ENCODE measurements at regions not wholly inside any gene's neighbourhood (a gene's known extent, or its start where the extent isn't known, plus 50 kb on each side); places are given as distances from the start of the nearest gene placed in this dataset.
"Not testable (repeated sequence)": the region's sequence is repeated elsewhere in the genome, so short reads cannot be mapped to it uniquely, and the experiment has no call there.

DNA sequence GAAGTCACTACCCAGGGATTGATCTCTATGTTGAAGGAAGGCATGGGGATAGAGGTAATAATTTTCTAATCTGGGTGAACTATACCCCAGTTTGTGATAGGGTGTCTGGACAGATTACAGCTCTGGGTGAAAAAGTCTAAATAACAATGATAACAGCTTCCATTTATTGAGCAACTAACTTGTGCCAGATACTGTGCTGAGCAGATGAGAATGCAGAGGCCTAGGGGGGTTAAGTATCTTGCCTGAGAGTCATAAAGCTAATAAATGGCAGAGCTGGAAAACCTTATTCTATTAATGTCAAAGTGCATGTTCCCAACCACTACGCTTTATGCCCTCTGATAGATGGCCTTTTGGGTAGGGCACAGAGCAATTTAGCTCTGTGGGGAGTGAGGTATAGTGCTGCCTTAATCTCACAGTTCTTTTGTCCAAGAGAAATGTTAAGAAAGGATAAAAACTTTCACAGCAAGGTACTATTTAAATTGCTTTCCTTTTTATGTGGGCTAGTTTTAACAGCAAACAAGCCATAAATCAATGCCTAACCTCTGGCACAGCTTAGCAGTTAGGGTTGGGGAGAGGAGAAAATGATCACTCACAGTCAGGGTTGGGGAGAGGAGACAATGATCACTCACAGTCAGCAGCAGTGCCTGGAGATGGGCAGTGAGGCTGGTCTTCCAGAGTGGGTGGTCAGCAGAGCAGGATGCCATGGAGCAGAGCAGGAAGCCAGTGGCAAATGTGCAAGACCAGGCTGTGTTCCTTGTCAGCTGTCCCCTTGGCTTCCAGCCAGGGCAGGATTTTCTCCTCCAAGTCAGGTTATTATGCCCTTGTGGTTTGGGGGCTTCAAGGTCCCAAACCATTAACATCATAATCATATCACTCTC is 187.0 kb downstream of the CARTPT start:
- DNase-seq (ENCODE audit: low read depth in 2 of 2), result no peak

DNA sequence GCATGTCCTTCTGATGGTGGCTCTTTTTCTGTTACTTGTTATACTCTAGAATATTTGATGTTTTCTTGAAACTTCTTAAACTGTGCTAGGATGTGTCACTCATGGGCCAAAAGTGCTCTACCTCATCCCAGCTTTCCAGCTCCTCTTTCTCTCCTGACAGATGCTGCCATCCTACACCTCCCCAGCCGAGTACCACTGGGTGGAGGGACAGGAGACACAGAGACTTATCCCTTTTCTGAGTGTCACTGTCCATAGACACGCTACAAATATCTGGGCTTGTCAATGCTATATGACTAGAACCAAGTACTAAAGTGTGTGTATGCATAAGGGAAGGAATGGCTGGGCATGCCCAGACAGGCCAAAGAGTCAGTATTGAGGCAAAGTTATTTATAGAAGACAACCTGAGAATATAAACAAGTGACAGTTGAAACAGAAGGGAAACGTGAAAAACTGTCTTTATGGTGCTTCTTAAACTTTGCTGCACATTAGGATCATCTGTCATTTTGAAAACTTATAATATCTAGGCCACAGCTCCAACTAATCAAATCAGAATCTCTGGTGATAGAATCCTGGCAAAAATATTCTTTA is 188.0 kb downstream of the CARTPT start:
- no peak for DNase-seq (ENCODE audit: low read depth in 2 of 2)

DNA sequence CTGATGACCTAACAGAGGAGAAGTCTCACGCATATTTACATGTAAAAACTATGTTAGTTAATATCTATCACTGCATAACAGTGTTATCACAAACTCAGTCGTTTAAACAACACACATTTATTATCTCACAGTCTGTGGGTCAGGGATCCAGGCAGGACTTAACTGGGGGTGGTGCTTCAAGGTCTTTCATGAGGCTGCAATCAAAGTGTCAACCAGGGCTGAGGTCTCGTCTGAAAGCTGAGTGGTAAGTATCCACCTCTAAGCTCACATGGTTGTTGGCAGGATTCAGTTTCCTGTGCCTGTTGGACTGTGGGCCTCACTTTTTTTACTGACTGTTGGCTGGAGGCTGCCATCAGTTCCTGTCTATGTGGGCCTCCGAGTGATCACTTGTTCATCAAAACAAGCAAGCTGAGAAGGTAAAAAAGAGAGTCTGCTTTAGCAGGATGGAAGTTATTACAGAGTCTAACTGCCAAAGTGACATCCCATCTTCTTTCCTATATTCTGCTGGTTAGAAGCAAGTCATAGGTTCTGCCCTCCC is 188.6 kb downstream of the CARTPT start:
- no peak for DNase-seq (ENCODE audit: low read depth in 2 of 2)

DNA sequence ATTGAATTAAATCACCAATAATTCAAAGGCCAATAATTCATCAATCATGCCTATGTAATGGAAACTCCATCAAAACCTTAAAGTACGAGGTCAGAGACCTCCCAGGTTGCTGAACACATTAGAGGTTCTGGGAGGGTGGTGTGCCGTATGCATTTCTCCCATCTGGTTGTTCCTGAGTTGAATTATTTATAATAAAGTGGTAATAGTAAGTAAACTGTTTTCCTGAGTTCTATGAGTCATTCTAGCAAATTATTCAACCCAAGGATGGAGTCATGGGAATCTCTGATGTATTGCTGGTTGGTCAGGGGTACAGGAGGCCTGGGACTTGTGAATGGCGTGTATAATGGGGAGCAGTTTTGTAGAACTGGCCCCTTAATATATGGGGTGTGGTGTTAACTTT is 191.7 kb downstream of the CARTPT start:
- no peak for DNase-seq (ENCODE audit: low read depth in 2 of 2)

DNA sequence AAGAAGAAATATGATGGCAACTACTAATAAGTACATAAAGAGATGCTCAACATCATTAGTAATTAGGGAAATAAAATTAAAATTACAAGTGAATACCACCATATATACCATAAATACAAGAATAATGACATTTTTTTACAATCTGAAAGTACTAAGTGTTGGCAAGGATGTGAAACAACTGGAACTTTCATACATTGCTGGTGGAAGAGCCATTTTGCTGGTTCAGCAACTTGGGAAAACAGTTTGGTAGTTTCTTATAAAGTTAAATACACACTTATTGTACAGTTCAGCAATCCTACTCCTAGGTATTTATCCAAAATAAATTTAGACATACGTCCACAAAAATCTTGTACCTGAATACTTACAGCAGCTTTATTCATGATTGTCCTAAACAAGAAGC is 192.9 kb downstream of the CARTPT start:
- DNase-seq (ENCODE audit: low read depth in 2 of 2), result no peak

DNA sequence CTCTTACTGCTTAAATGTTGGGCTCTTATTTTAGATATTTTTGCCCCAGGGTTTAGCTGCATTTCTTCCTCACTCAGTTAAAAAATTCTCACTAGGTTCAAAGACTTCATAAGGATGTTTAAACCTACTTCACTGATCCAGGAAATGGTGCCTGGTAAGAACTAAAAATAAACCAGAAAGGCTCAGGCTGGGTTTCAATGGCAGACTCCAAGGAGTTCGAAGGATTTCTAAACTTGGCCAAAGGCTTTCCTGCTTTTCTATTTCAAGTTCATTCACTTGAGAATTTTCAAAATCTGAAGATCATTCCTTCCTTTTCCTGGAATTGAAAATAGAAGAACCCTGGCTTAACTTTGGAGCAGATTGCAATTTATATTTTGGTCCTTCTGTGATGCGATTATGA is 193.0 kb upstream of the MAP1B start:
- no peak for DNase-seq (ENCODE audit: low read depth in 2 of 2)

DNA sequence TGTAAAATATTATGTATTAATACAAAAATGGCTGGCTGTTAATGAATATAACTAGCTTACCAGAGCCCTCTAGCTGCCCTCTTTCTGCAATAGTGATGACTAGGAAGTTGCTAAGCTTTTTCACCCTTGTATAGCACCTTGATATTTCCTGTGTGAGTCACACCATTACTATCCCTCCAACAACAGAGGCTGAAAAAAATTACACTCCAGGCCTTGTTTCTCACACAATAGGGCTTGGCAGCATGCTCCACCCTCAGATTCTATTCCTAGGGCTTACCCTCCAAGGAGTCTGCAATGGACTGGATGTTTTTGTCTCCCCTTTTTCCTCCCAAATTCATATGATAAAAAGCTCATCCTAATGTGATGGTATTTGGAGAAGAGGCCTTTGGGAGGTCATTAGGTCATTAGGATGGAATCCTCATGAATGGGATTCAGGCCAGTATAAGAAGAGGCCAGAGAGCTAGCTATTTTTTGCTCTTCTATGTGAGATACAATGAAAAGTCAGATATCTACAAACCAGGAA is 184.6 kb upstream of the MAP1B start:
- no peak for DNase-seq (ENCODE audit: low read depth in 2 of 2)

DNA sequence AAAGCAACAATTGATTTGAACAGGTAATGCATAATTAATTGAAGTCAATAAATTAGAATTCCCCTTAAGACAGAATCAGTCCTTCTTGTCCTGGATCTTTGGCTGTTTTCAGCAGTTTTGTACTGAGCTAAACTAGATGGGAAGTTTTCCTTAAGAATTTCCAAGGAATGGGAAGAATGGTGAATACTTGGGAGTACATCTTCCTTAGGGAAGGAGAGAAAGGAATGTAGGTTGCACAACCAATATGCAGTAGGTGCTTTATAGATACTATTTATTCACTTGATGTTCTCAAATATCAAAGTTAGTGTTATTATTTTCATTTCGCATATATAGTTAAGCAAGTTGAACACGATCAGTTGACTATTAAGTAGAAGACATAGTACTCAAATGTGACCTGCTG is 183.5 kb upstream of the MAP1B start:
- no peak for DNase-seq (ENCODE audit: low read depth in 2 of 2)

DNA sequence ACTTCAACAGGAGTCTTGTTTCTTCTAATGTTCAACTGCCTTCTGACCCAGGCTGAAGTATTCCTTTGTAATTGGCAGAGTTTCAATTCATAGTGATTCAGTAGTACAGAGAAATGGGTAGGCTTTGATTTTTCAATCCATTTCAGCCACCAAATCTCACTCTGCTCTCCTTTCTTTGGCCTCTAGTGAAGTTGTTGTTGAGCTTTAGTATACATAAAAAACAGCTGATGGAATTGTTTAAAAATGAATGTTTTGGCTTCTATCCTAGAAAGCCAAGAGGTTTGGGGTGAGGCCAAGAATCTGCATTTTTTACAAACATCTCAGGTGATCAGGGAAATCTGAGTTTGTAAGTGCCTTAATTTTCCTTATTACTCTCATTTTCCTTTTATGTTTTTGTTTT is 182.9 kb upstream of the MAP1B start:
- DNase-seq (ENCODE audit: low read depth in 2 of 2), result no peak

DNA sequence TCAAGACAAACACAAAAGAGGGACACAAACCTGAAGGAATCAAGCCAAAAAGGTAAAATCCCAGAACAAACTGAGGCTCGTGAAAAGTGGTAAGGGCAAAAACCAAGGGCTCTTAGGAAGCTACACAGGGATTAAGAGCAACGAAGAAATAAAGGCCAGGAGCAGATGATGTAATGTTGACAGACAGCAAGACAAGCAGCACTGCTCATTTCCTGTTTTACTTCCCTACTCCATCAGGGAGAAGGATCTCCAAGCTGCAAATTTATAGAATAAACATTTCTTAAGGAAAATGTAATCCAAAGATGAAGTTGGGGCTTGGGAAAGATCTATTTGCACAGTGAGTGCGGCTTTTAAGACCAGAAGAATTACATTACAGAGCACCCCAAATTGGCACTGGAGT is 182.3 kb upstream of the MAP1B start:
- DNase-seq (ENCODE audit: low read depth in 2 of 2), result no peak

DNA sequence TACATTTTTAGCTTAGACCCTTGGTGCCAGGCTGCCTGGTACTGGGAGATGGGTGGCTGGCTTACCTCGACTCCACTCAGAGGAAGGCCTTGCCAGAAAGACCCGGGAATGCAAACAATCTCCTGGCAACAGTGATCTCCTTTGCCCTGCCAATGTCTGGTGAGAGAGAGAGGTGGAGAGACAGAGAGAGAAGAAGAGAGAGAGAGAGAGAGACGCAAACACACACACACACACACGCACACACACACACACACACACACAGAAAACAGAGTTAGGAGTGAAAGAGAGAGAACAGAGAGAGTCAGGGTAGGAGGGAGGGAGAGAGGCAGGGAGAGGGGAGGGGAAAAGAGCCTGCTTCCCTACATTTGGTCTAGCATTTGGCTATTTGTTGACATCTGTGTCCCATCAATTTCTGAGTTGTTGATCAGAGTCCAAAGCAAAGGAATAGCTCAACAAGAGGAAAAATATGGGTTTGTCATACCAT is 181.6 kb upstream of the MAP1B start:
- DNase-seq (ENCODE audit: low read depth in 2 of 2), result no peak

DNA sequence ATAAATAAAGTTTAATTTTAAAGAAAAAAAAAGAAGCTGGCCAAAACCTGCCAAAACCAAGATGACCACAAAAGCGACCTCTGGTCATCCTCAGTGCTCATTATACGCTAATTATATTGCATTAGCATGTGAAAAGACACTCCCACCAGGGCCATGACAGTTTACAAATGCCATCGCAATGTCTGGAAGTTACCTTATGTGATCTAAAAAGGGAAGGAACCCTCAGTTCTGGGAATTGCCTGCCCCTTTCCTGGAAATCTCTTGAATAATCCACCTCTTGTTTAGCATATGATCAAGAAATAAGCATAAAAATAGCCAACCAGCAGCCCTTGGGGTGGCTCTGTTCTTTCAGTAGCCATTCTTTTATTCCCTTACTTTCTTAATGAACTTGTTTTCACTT is 178.3 kb upstream of the MAP1B start:
- DNase-seq (ENCODE audit: low read depth in 2 of 2), result no peak

DNA sequence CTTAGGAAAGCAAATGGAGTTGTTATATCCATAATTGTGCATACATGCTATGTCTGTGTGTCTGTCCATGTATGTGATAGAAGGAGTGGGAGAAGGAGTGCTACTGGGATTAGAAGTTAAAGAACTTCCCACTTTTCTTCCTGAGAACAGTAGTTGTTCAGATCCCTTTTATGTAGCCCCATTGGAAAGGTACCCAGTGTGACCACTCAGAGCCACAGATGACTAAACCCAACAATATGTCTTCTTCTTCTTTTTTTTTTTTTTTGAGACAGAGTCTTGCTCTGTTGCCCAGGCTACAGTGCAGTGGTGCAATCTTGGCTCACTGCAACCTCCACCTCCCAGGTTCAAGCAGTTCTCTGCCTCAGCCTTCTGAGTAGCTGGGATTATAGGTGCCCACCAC is 176.7 kb upstream of the MAP1B start:
- not testable (repeated sequence) for DNase-seq (ENCODE audit: low read depth in 2 of 2)

DNA sequence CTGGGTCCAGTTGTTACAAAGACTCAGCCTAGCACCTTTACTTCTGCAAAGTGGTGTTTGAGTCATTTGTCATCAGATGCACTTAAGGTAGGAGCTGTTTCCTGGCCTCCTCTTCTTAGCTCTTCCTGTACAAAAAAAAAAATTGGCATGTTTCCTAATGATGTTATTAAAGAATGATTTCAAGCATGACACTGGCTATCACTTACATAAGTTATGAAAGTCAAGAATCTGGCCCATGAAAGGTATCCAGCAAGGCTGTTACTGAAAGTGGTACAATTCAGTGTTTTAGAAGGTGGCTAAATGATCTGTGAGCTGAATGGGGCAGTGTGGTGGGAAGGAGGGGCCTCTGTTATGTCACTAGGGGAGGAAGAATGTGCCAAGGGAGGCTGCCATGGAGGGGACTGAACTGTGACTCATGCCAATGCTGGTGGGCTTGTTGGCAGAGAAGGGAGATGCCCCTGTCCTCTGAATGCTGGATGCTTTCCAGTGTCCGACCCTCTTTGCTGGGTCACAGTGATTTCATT is 175.1 kb upstream of the MAP1B start:
- DNase-seq (ENCODE audit: low read depth in 2 of 2), result no peak

DNA sequence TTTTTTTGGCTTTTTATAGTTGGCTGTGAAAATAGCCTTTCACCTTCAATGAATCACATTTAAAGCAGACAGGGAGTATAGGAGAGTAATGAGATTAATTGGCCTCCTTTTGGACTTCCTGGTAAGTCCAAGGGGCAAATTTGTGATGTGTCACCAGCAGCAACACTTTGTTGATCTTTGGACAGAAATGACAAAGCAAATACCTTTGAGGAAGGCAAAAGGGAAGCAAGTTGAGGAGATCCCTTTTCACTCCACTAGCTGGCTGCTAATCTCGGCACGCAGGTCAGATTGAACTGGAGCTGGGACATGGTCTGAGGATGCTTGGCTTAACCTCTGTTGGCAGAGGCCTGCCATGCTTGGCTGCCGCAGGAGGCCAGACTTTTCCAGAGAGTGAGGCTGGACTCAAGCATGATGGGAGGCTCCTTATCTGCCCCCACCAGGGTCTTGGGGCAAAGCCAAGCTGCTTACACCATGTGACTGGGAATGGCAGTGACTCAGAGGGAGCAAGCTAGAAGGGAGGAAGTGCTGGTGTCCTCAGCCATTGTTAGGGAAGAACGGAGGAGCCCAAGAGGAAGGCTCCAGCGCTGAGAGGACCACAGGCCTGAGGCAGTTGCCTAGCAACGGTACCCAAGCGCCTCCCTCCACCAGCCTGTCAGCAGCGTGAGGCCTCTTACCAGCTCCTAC is 174.5 kb upstream of the MAP1B start:
- no peak for DNase-seq (ENCODE audit: low read depth in 2 of 2)

DNA sequence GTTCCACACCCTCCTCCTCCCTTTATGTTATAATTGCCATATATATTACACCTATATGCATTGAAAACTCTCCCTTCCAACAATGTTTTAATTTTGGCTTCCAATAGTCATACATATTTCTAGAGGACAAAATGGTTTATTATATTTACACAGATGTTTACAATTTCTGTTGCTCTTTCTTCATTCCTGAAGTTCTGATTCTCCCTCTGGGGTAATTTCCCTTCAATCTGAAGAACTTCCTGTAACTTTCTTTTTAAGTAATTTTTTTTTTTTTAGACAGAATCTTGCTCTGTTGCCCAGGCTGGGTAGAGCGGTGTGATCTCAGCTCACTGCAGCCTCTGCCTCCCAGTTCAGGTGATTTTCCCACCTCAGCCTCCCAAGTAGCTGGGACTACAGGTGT is 173.0 kb upstream of the MAP1B start:
- DNase-seq (ENCODE audit: low read depth in 2 of 2), result no peak

DNA sequence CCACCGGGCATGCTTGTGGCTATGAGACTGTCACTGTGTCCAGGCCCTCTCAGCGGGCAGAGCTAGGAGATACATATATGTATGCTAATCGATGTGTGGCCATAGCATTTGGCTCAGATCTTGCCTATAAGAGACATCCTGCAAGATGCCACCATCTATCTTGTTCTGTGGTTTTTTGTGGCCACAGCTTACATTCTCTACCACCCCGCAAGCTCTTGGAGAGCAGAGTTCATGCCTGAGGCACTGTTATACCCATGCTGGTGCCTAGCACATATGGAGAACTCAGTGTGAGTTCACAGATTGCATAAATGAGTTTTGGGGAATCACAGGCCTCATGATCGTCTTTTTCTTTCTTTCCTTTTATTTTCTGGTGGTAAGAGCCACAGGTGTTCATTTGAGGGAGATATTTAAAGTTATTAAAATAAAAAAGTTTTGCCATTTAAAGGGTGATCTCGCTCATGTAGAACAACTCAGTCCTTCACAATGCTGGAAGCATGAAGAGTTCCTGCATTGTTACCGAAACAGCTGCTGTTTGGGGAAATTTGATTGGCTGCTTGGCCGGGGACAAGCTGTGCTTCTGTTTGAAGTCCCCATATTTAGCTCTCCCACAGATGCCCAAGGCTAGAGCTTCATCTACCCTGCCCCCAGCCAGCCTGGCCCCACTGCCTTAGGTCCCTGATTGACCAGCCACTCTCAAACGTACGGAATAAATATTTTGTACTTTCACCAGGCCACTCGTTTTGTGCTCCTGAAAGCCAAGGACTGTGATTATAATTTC is 169.2 kb upstream of the MAP1B start:
- DNase-seq (ENCODE audit: low read depth in 2 of 2), result no peak

DNA sequence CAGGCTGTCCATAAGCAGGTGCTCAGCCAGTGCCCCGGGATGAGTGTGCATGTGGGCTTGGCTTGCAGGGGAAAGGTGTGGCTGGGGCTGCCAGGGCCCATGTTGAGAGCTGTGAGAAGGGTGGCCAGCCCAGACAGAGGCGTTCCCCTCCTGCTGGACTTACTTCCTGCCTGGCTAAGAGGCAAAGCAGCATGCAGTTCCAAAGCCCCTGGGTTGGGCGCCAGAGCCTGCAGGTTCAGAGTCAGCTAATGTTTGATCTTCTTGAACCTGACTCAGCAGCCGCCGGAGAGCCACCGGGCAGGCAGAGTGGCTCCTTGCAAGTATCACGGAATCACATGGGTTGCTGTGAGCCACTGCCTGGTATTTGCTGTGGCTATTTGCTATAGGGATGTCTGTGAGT is 168.4 kb upstream of the MAP1B start:
- no peak for DNase-seq (ENCODE audit: low read depth in 2 of 2)

DNA sequence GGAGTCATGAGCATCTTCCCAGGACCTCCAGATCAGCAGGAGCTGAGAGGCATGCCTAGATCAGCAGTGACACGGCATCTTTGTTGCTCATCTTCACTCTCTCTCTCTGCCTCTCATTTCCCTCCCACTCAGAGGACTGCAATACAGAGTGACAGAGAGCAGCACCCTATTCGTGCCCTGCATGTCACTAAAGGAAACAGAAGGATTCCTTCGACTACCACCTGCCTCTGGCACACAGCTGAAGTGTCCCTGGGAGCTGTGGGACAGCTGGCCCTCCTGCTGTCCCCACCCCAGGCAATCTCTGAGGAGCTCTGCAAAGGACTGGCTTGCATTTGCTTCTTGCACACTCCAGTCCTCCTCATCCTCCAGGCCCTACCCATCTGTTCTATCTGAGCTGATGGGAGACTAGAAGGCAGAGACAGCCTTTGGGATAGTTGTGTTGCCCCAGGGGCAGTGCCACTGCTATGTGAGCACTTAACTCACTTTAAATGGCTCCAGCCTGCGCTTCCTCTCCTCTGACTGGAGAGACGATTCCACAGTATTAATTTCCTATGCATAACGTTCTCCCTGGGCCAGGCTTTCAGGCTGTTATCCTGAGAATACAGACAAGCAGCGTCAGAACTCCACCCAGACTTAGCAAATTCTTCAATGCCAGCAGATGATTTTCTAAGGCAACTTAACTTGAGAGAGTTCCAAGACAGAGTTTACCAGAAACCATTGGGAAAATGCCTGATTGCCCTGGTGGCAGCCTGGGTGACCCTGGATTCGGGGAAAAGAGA is 167.6 kb upstream of the MAP1B start:
- DNase-seq (ENCODE audit: low read depth in 2 of 2), result no peak

DNA sequence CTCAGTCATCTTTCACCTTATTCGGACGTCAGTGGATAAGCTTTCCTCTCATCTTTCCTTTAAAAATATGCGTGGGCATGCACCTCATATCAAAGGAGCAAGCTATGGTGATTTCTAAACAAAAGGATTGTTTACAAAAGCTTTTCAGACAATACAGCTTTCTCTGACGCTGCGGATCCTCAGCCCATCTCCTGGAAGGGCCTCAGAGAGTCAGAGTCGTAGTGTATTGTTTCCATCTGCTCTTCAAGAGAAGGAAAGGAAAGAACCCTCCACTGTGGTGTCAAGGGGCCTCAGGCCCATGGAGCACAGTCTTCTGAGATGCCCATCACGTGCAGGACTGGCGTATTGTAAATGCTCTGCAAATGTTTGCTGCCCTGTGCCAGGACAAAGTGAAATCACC is 163.4 kb upstream of the MAP1B start:
- DNase-seq (ENCODE audit: low read depth in 2 of 2), result no peak

DNA sequence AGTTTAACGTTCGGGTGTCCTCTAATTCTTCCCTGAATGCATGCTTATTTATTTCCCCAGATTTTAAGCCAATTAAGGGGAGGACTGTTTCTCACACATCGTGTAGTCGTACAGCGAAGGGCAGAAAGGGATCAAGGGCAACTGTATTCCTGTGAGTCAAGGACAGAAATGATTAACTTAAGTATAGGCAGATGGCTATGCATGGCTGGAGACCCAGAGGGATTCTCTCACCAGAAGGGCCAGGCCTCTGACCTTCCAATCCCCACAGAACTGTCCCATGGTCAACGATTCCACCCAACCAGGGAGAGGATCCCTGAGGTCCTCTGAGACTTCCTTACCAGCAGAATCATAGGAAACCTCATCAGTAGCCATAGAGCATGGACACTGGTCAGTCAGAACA is 161.8 kb upstream of the MAP1B start:
- no peak for DNase-seq (ENCODE audit: low read depth in 2 of 2)
